OCI-LY3 (cell line): ENCODE measurements at regions not wholly inside any gene's neighbourhood (a gene's known extent, or its start where the extent isn't known, plus 50 kb on each side); places are given as distances from the start of the nearest gene placed in this dataset.

Experiments used
- H2AFZ ChIP-seq: fragments of 200-600, 300-600 bp; shearing (Covaris generic); 2 replicates; pipeline ENCODE4 v1.6.0; 2014; ENCODE audit warnings: antibody characterized with exemption, low read depth, low read length
- H3K27ac ChIP-seq: fragments of 200-600, 300-600 bp; sonication (generic); 2 replicates; pipeline ENCODE4 v1.5.1; 2014; ENCODE audit warnings: mild to moderate bottlenecking, low read length, moderate library complexity, mixed read lengths
- H3K27me3 ChIP-seq: fragments of 200-600, 300-600 bp; sonication (generic); 2 replicates; pipeline ENCODE4 v1.6.1; 2014; ENCODE audit warnings: low read depth, low read length, mixed read lengths
- H3K36me3 ChIP-seq: fragments of 200-600, 300-600 bp; sonication (generic); replicated peaks from 2 replicates; pipeline ENCODE3; 2014; ENCODE audit warnings: low read depth, low read length, mixed read lengths
- H3K4me1 ChIP-seq: fragments of 300-600, 200-600 bp; sonication (generic); 2 replicates; pipeline ENCODE4 v1.6.1; 2014; ENCODE audit warnings: low read length, mixed read lengths
- H3K4me2 ChIP-seq: fragments of 200-600, 300-600 bp; sonication (generic); 2 replicates; pipeline ENCODE4 v1.6.1; 2014; ENCODE audit warnings: low read length, mixed read lengths
- H3K4me3 ChIP-seq: fragments of 300-600, 200-600 bp; sonication (generic); 2 replicates; pipeline ENCODE4 v1.5.1; 2014; ENCODE audit warnings: antibody characterized with exemption, mild to moderate bottlenecking, low read length, moderate library complexity
- H3K79me2 ChIP-seq: fragments of 300-600, 200-600 bp; shearing (Covaris generic); 2 replicates; pipeline ENCODE4 v1.6.1; 2014; ENCODE audit warnings: mild to moderate bottlenecking, low read length, mixed read lengths
- H3K9ac ChIP-seq: fragments of 300-600, 200-600 bp; shearing (Covaris generic); 2 replicates; pipeline ENCODE4 v1.6.0; 2014; ENCODE audit warnings: mild to moderate bottlenecking, low read length, moderate library complexity
- H3K9me3 ChIP-seq: fragments of 200-600, 300-600 bp; shearing (Covaris generic); 2 replicates; pipeline ENCODE4 v1.6.1; 2014; ENCODE audit warnings: low read length, mixed read lengths; ENCODE audit not compliant: insufficient read depth
- H4K20me1 ChIP-seq: fragments of 200-600, 300-600 bp; sonication (generic); 2 replicates; pipeline ENCODE4 v1.6.1; 2016; ENCODE audit warnings: low read length, mixed read lengths; ENCODE audit not compliant: insufficient read depth
- CTCF ChIP-seq: fragments of 200-600, 300-600 bp; sonication (generic); IDR thresholded peaks from 2 replicates; pipeline ENCODE4 v1.5.1; 2014; ENCODE audit warnings: antibody characterized with exemption, low read length, low read depth
- EZH2phosphoT487 ChIP-seq: fragments of 200-600 bp; shearing (Covaris generic); IDR thresholded peaks from 2 replicates; pipeline ENCODE4 v1.6.1; 2018; ENCODE audit warnings: antibody characterized with exemption, mixed run types, low read depth

GRCh38 chr5:97735209-97735608, 552.2 kb upstream of the RIOK2 start:
- no peak overlapping the region for H3K4me2 ChIP-seq
- H3K4me3 ChIP-seq: no peak overlapping the region
- H3K27me3 ChIP-seq: no peaks in the 10 kb centered on the region
- H3K27ac ChIP-seq: no peak overlapping the region
- no peak overlapping the region for H3K9ac ChIP-seq
- no peaks in the 10 kb centered on the region for H3K4me1 ChIP-seq
- no peak overlapping the region for H2AFZ ChIP-seq
- H3K79me2 ChIP-seq: no peaks in the 10 kb centered on the region
- no peaks in the 10 kb centered on the region for H3K36me3 ChIP-seq
- TF ChIP-seq CTCF: no peak
- no peak for TF ChIP-seq EZH2phosphoT487
- H4K20me1 ChIP-seq: no peaks in the 10 kb centered on the region
- H3K9me3 ChIP-seq: no peaks in the 10 kb centered on the region

- H3K4me3 ChIP-seq: no peak overlapping the region
Measured at GRCh38 chr5:97737608-97738007, 554.6 kb upstream of the RIOK2 start.

GRCh38 chr5:97745817-97746216, 562.8 kb upstream of the RIOK2 start:
- H3K27me3 ChIP-seq: no peaks in the 10 kb centered on the region
- H2AFZ ChIP-seq: no peak overlapping the region
- no peaks in the 10 kb centered on the region for H4K20me1 ChIP-seq
- H3K36me3 ChIP-seq: no peaks in the 10 kb centered on the region
- H3K4me1 ChIP-seq: no peaks in the 10 kb centered on the region
- TF ChIP-seq EZH2phosphoT487 (no peak), CTCF (no peak)
- no peak overlapping the region for H3K4me3 ChIP-seq
- no peak overlapping the region for H3K4me2 ChIP-seq
- no peak overlapping the region for H3K9ac ChIP-seq
- H3K79me2 ChIP-seq: no peaks in the 10 kb centered on the region
- no peaks in the 10 kb centered on the region for H3K9me3 ChIP-seq
- H3K27ac ChIP-seq: no peak overlapping the region

More at GRCh38 chr5:97737608-97738007, 554.6 kb upstream of the RIOK2 start:
- Histone ChIP-seq H3K27me3 (no peaks in the 10 kb centered on the region), H2AFZ (no peak overlapping the region), H3K36me3 (no peaks in the 10 kb centered on the region), H3K4me1 (no peaks in the 10 kb centered on the region), H3K79me2 (no peaks in the 10 kb centered on the region), H3K9me3 (no peaks in the 10 kb centered on the region), H3K4me2 (no peak overlapping the region), H3K27ac (no peak overlapping the region), H4K20me1 (no peaks in the 10 kb centered on the region), H3K9ac (no peak overlapping the region)
- TF ChIP-seq CTCF: no peak
- TF ChIP-seq EZH2phosphoT487: no peak

- Histone ChIP-seq H3K4me3 (no peak overlapping the region), H3K36me3 (no peaks in the 10 kb centered on the region), H3K27me3 (no peaks in the 10 kb centered on the region), H3K9ac (no peak overlapping the region), H3K79me2 (no peaks in the 10 kb centered on the region), H3K27ac (no peak overlapping the region), H3K4me2 (no peak overlapping the region), H3K9me3 (no peaks in the 10 kb centered on the region), H3K4me1 (no peaks in the 10 kb centered on the region), H4K20me1 (no peaks in the 10 kb centered on the region), H2AFZ (no peak overlapping the region)
- TF ChIP-seq EZH2phosphoT487 (no peak), CTCF (no peak)
Measured at GRCh38 chr5:97750576-97750975, 567.5 kb upstream of the RIOK2 start.
